LNCaP clone FGC (cell line): ENCODE measurements at regions not wholly inside any gene's neighbourhood (a gene's known extent, or its start where the extent isn't known, plus 50 kb on each side); places are given as distances from the start of the nearest gene placed in this dataset.

Experiments
- DNase-seq: peaks from one replicate; pipeline ENCODE4 v3.0.0-alpha.2; 2011; ENCODE audit warnings: low read depth
- H3K4me3 ChIP-seq: 2 replicates; pipeline ENCODE4 v1.5.1; 2011; ENCODE audit warnings: mild to moderate bottlenecking, low read depth, low read length, control low read depth
- CTCF ChIP-seq: IDR thresholded peaks from 2 replicates; pipeline ENCODE4 v1.5.1; 2012; ENCODE audit warnings: mild to moderate bottlenecking; ENCODE audit not compliant: control insufficient read depth, insufficient read depth; ENCODE audit errors: extremely low read depth

GRCh38 chr3:170753421-170754310 is 116.3 kb downstream of the RPL22L1 start:
- TF ChIP-seq CTCF = no peak
- no peak for DNase-seq
- no peak overlapping the region for H3K4me3 ChIP-seq

GRCh38 chr3:170752571-170753155 is 117.3 kb downstream of the RPL22L1 start:
- no peak for TF ChIP-seq CTCF
- DNase-seq = no peak
- no peak overlapping the region for H3K4me3 ChIP-seq

GRCh38 chr3:170751899-170752293 is 118.1 kb downstream of the RPL22L1 start:
- TF ChIP-seq CTCF = no peak
- DNase-seq = no peak
- H3K4me3 ChIP-seq = no peak overlapping the region

- H3K4me3 ChIP-seq = no peak overlapping the region
- no peak for TF ChIP-seq CTCF
- no peak for DNase-seq
Measured at GRCh38 chr3:170751083-170751898, 118.7 kb downstream of the RPL22L1 start.

GRCh38 chr3:170750478-170750830 is 119.5 kb downstream of the RPL22L1 start:
- DNase-seq = no peak
- TF ChIP-seq CTCF = no peak

GRCh38 chr3:170749765-170750477 is 120.1 kb downstream of the RPL22L1 start:
- DNase-seq = no peak
- H3K4me3 ChIP-seq = no peak overlapping the region
- TF ChIP-seq CTCF = no peak

More at GRCh38 chr3:170750478-170750830, 119.5 kb downstream of the RPL22L1 start:
- H3K4me3 ChIP-seq = no peak overlapping the region
